LoVo (cell line): ENCODE measurements at regions not wholly inside any gene's neighbourhood (a gene's known extent, or its start where the extent isn't known, plus 50 kb on each side); places are given as distances from the start of the nearest gene placed in this dataset.

ENCODE experiments used
- DNase-seq: peaks from one replicate; pipeline ENCODE4 v3.0.0-alpha.2; 2016; ENCODE audit warnings: low spot score

- DNase-seq, result peak; percentile 31
Measured at GRCh38 chr4:89549907-89550306, 242.3 kb upstream of the GPRIN3 start.

- no peak for DNase-seq
Measured at GRCh38 chr4:89545315-89545714, 237.7 kb upstream of the GPRIN3 start.

- no peak for DNase-seq
Measured at GRCh38 chr4:89541998-89542397, 234.4 kb upstream of the GPRIN3 start.

GRCh38 chr4:89539797-89540711 lies 232.5 kb upstream of the GPRIN3 start:
- DNase-seq, result no peak

- peak; percentile 41 for DNase-seq
Measured at GRCh38 chr4:89539374-89539773, 231.8 kb upstream of the GPRIN3 start.

- no peak for DNase-seq
Measured at GRCh38 chr4:89538886-89539285, 231.3 kb upstream of the GPRIN3 start.

GRCh38 chr4:89538171-89538570 lies 230.6 kb upstream of the GPRIN3 start:
- DNase-seq, result no peak

GRCh38 chr4:89537281-89537680 lies 229.7 kb upstream of the GPRIN3 start:
- no peak for DNase-seq

GRCh38 chr4:89535251-89535650 lies 227.7 kb upstream of the GPRIN3 start:
- no peak for DNase-seq

- DNase-seq, result no peak
Measured at GRCh38 chr4:89534356-89534755, 226.8 kb upstream of the GPRIN3 start.

GRCh38 chr4:89531932-89532640 lies 224.5 kb upstream of the GPRIN3 start:
- DNase-seq, result no peak

- no peak for DNase-seq
Measured at GRCh38 chr4:89528526-89529133, 221.0 kb upstream of the GPRIN3 start.

GRCh38 chr4:89521826-89522225 lies 214.2 kb upstream of the GPRIN3 start:
- DNase-seq, result no peak

- no peak for DNase-seq
Measured at GRCh38 chr4:89519771-89520320, 212.2 kb upstream of the GPRIN3 start.

GRCh38 chr4:89518259-89518658 lies 210.7 kb upstream of the GPRIN3 start:
- no peak for DNase-seq

- no peak for DNase-seq
Measured at GRCh38 chr4:89514811-89515210, 207.2 kb upstream of the GPRIN3 start.

- DNase-seq, result peak; percentile 15
Measured at GRCh38 chr4:89511776-89512175, 204.2 kb upstream of the GPRIN3 start.

- no peak for DNase-seq
Measured at GRCh38 chr4:89509708-89510281, 202.2 kb upstream of the GPRIN3 start.

GRCh38 chr4:89506866-89507491 lies 199.4 kb upstream of the GPRIN3 start:
- DNase-seq, result no peak

- DNase-seq, result no peak
Measured at GRCh38 chr4:89502581-89502980, 195.0 kb upstream of the GPRIN3 start.

- DNase-seq, result peak; percentile 51
Measured at GRCh38 chr4:89497517-89498308, 190.1 kb upstream of the GPRIN3 start.
